RWPE2 (cell line): ENCODE measurements at regions not wholly inside any gene's neighbourhood (a gene's known extent, or its start where the extent isn't known, plus 50 kb on each side); places are given as distances from the start of the nearest gene placed in this dataset.

Experiments
- ATAC-seq: fragments of 200-7000 bp; cut with Tn5 transposase; 3 replicates; pipeline ENCODE4 v1.9.1; 2021; ENCODE audit warnings: low read depth
- DNase-seq: peaks from one replicate; pipeline ENCODE4 v3.0.0-alpha.2; 2020; ENCODE audit warnings: low spot score
- H3K27ac ChIP-seq: fragments of 450-650 bp; 2 replicates; pipeline ENCODE4 v1.5.1; 2017; ENCODE audit warnings: mild to moderate bottlenecking; ENCODE audit not compliant: poor library complexity, severe bottlenecking
- H3K27me3 ChIP-seq: fragments of 250-450 bp; sonication (Bioruptor Pico); 2 replicates; pipeline ENCODE4 v1.5.1; 2021; ENCODE audit warnings: mild to moderate bottlenecking, moderate library complexity; ENCODE audit not compliant: insufficient read depth, poor library complexity, severe bottlenecking
- H3K36me3 ChIP-seq: fragments of 250-450 bp; sonication (Bioruptor Pico); 2 replicates; pipeline ENCODE4 v1.5.1; 2020; ENCODE audit warnings: low read depth, mild to moderate bottlenecking, moderate library complexity
- H3K4me1 ChIP-seq: fragments of 250-450 bp; sonication (Bioruptor Pico); 2 replicates; pipeline ENCODE4 v1.5.1; 2021; ENCODE audit warnings: mild to moderate bottlenecking, moderate library complexity; ENCODE audit not compliant: insufficient read depth, poor library complexity, severe bottlenecking
- H3K4me3 ChIP-seq: fragments of 250-450 bp; sonication (Bioruptor Pico); 2 replicates; pipeline ENCODE4 v1.5.1; 2021; ENCODE audit warnings: mild to moderate bottlenecking, moderate library complexity; ENCODE audit not compliant: severe bottlenecking
- H3K9me3 ChIP-seq: fragments of 250-450 bp; sonication (Bioruptor Pico); 2 replicates; pipeline ENCODE4 v1.5.1; 2021; ENCODE audit warnings: mild to moderate bottlenecking, moderate library complexity; ENCODE audit not compliant: severe bottlenecking
- TF ChIP-seq, protein P1 (sequence below): fragments of 450-650 bp; IDR thresholded peaks from one replicate; pipeline ENCODE4 v1.5.1; 2017; ENCODE audit warnings: mild to moderate bottlenecking, moderate library complexity; ENCODE audit not compliant: poor library complexity, severe bottlenecking

GRCh38 chr15:37289109-37289765, 188.9 kb upstream of the MEIS2 start:
- DNase-seq (no peak), ATAC-seq (peak; percentile 84)
- H3K9me3 ChIP-seq = no peaks in the 10 kb centered on the region
- H3K27ac ChIP-seq = no peak overlapping the region
- H3K4me1 ChIP-seq = no peaks in the 10 kb centered on the region
- TF ChIP-seq, protein P1, sequence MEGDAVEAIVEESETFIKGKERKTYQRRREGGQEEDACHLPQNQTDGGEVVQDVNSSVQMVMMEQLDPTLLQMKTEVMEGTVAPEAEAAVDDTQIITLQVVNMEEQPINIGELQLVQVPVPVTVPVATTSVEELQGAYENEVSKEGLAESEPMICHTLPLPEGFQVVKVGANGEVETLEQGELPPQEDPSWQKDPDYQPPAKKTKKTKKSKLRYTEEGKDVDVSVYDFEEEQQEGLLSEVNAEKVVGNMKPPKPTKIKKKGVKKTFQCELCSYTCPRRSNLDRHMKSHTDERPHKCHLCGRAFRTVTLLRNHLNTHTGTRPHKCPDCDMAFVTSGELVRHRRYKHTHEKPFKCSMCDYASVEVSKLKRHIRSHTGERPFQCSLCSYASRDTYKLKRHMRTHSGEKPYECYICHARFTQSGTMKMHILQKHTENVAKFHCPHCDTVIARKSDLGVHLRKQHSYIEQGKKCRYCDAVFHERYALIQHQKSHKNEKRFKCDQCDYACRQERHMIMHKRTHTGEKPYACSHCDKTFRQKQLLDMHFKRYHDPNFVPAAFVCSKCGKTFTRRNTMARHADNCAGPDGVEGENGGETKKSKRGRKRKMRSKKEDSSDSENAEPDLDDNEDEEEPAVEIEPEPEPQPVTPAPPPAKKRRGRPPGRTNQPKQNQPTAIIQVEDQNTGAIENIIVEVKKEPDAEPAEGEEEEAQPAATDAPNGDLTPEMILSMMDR = peak; percentile 59
- H3K4me3 ChIP-seq = no peak overlapping the region
- no peaks in the 10 kb centered on the region for H3K36me3 ChIP-seq
- peaks cover 13% of the 10 kb centered on the region for H3K27me3 ChIP-seq

DNA sequence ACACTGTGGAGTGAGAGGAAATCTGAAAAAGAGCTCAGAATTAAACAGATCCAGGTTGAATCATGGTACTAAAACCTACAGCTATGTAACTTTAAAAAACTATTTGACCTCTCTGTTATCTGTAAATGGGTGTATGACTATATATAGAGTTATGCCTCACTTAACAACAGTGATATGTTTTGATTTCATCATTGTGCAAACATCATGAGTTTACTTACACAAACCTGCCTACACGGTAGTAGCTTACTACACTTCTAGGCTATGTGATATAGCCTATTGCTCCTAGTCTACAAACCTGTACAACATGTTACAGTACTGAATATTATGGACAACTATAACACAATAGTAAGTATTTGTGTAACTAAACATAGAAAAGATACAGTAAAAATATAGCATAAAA, 191.6 kb upstream of the MEIS2 start:
- no peak overlapping the region for H3K27ac ChIP-seq
- ATAC-seq (no peak; the same call in 2 of the 3 replicates), DNase-seq (no peak)
- H3K4me1 ChIP-seq = no peaks in the 10 kb centered on the region
- H3K36me3 ChIP-seq = no peaks in the 10 kb centered on the region
- TF ChIP-seq, protein P1 = no peak
- H3K27me3 ChIP-seq = peaks cover 13% of the 10 kb centered on the region
- no peak overlapping the region for H3K4me3 ChIP-seq
- H3K9me3 ChIP-seq = no peaks in the 10 kb centered on the region

DNA sequence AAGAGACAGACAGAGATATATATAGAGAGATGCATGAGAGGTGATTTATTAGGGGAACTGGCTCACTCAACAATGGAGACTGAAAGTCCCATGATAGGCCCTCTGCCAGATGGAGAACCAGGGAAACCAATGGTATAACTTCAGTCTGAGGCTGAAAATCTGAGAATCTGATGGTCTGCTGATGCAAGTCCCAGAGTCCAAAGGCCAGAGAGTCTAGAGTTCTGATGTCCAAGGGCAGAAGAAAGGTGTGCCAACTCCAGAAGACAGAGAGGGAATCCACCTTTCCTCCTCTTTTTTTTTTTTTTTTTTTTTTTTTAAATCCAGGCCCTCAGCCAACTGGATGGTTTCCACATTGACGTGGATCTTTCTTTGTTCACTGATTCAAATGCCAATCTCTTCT, 197.9 kb upstream of the MEIS2 start:
- Histone ChIP-seq H3K27me3 (peaks cover 39% of the 10 kb centered on the region), H3K36me3 (no peaks in the 10 kb centered on the region), H3K4me3 (no peak overlapping the region), H3K27ac (no peak overlapping the region), H3K4me1 (no peaks in the 10 kb centered on the region), H3K9me3 (no peaks in the 10 kb centered on the region)
- TF ChIP-seq, protein P1 = no peak
- ATAC-seq (no peak), DNase-seq (no peak)

DNA sequence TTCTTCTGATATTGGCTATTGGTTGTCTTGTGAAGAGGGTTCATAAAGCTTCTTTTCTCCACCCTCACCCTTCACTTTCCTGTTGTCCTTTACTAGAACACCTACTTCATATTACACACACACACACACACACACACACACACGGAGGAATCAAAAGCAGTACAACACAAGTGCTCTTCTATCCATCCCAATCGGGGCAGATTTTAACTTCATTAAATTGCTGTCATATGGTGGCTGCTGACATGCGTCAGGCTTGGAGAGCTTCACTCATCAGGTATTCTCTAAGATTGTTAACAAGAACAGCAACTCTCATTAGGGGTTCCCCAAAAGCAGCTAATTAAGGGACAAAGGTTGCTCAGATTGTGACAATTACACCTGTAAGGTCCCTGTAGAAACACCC, 239.1 kb upstream of the MEIS2 start:
- Histone ChIP-seq H3K27ac (no peak overlapping the region), H3K4me1 (no peaks in the 10 kb centered on the region), H3K9me3 (no peaks in the 10 kb centered on the region), H3K36me3 (no peaks in the 10 kb centered on the region), H3K4me3 (no peak overlapping the region), H3K27me3 (peaks cover 19% of the 10 kb centered on the region)
- ATAC-seq (no peak), DNase-seq (no peak)
- TF ChIP-seq, protein P1 = no peak

DNA sequence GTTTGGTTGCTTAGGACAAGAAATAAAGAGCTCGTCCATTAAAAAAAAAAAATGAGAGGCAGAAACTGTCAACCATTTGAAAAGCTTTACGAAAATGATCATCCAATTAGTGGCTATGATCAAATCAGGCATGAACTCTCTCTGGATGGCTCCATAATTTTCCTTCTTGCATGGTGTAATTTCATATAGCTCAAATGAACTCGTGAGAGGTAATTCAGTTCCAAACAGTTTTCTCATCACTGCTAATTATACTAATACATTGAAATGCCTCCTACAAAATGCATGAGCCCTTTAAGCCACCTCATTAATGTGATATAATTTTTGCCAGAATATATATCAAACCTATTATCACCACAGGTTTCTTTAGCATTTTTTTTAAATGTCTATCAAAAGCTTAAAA, 239.5 kb upstream of the MEIS2 start:
- Histone ChIP-seq H3K27ac (no peak overlapping the region), H3K4me3 (no peak overlapping the region), H3K9me3 (no peaks in the 10 kb centered on the region), H3K27me3 (peaks cover 19% of the 10 kb centered on the region), H3K4me1 (no peaks in the 10 kb centered on the region), H3K36me3 (no peaks in the 10 kb centered on the region)
- ATAC-seq = no peak
- DNase-seq = no peak
- TF ChIP-seq, protein P1 = no peak
